SK-N-SH treated with all-trans-retinoic acid at 6 μM for 48 hours (cell line): ENCODE measurements at regions not wholly inside any gene's neighbourhood (a gene's known extent, or its start where the extent isn't known, plus 50 kb on each side); places are given as distances from the start of the nearest gene placed in this dataset.

Experiments used
- ATAC-seq: fragments of 200-7000 bp; cut with Tn5 transposase; 3 replicates; pipeline ENCODE4 v1.9.1; 2020; ENCODE audit warnings: mild to moderate bottlenecking, moderate library complexity
- ARNTL ChIP-seq: fragments of 450-650 bp; formaldehyde crosslinking; IDR thresholded peaks from 2 replicates; pipeline ENCODE4 v1.5.0; 2020; ENCODE audit warnings: low read depth, mild to moderate bottlenecking, moderate library complexity, borderline replicate concordance
- BACH2 ChIP-seq: fragments of 250-450 bp; sonication (Bioruptor Pico); IDR thresholded peaks from 2 replicates; pipeline ENCODE4 v1.9.0; 2021; ENCODE audit warnings: mild to moderate bottlenecking, borderline replicate concordance
- CSDC2 ChIP-seq: fragments of 250-450 bp; sonication (Bioruptor Pico); IDR thresholded peaks from 2 replicates; pipeline ENCODE4 v1.5.0; 2020; ENCODE audit warnings: mild to moderate bottlenecking, moderate library complexity
- ESRRG ChIP-seq: fragments of 250-450 bp; sonication (Bioruptor Pico); IDR thresholded peaks from 2 replicates; pipeline ENCODE4 v1.6.1; 2021; ENCODE audit warnings: mild to moderate bottlenecking
- ISL1 ChIP-seq: fragments of 250-450 bp; sonication (Bioruptor Pico); IDR thresholded peaks from 2 replicates; pipeline ENCODE4 v2.1.2; 2022; ENCODE audit warnings: mild to moderate bottlenecking, moderate library complexity
- OSR1 ChIP-seq: fragments of 250-450 bp; sonication (Bioruptor Pico); IDR thresholded peaks from 2 replicates; pipeline ENCODE4 v1.8.0; 2022; ENCODE audit warnings: moderate library complexity, mild to moderate bottlenecking, inconsistent platforms
- PPARA ChIP-seq: fragments of 250-450 bp; sonication (Bioruptor Pico); IDR thresholded peaks from 2 replicates; pipeline ENCODE4 v1.5.0; 2020; ENCODE audit warnings: mild to moderate bottlenecking, borderline replicate concordance
- SNAI2 ChIP-seq: fragments of 250-450 bp; sonication (Bioruptor Pico); IDR thresholded peaks from 2 replicates; pipeline ENCODE4 v1.5.0; 2020; ENCODE audit warnings: mild to moderate bottlenecking, moderate library complexity
- TCF4 ChIP-seq: fragments of 250-450 bp; sonication (Bioruptor Pico); IDR thresholded peaks from 2 replicates; pipeline ENCODE4 v1.8.0; 2021; ENCODE audit warnings: mild to moderate bottlenecking, moderate library complexity, borderline replicate concordance
- TOX ChIP-seq: fragments of 250-450 bp; sonication (Bioruptor Pico); IDR thresholded peaks from 2 replicates; pipeline ENCODE4 v1.8.0; 2021; ENCODE audit warnings: mild to moderate bottlenecking, moderate library complexity, borderline replicate concordance
- ZC3H10 ChIP-seq: fragments of 250-450 bp; sonication (Bioruptor Pico); IDR thresholded peaks from 2 replicates; pipeline ENCODE4 v1.5.1; 2021; ENCODE audit warnings: mild to moderate bottlenecking, moderate library complexity
- ZFP3 ChIP-seq: fragments of 250-450 bp; sonication (Bioruptor Pico); IDR thresholded peaks from 2 replicates; pipeline ENCODE4 v1.5.0; 2020; ENCODE audit warnings: mild to moderate bottlenecking, moderate library complexity
- ZFP30 ChIP-seq: fragments of 450-650 bp; formaldehyde crosslinking; IDR thresholded peaks from 2 replicates; pipeline ENCODE4 v1.5.0; 2022; ENCODE audit warnings: mild to moderate bottlenecking, moderate library complexity
- ZNF565 ChIP-seq: fragments of 450-650 bp; formaldehyde crosslinking; conservative IDR thresholded peaks from 2 replicates; pipeline ENCODE4 v1.5.0; 2020; ENCODE audit warnings: low read depth, mild to moderate bottlenecking, moderate library complexity
- ZNF70 ChIP-seq: fragments of 450-650 bp; formaldehyde crosslinking; IDR thresholded peaks from 2 replicates; pipeline ENCODE4 v1.5.0; 2020; ENCODE audit warnings: mild to moderate bottlenecking, moderate library complexity
- ZNF8 ChIP-seq: fragments of 450-650 bp; formaldehyde crosslinking; IDR thresholded peaks from 2 replicates; pipeline ENCODE4 v1.5.0; 2020; ENCODE audit warnings: mild to moderate bottlenecking, moderate library complexity
- TF ChIP-seq, protein P1 (sequence below): fragments of 250-450 bp; sonication (Bioruptor Pico); IDR thresholded peaks from 2 replicates; pipeline ENCODE4 v1.8.0; 2020; ENCODE audit warnings: mild to moderate bottlenecking, moderate library complexity, borderline replicate concordance
- TF ChIP-seq, protein P2 (sequence below): fragments of 250-450 bp; sonication (Bioruptor Pico); IDR thresholded peaks from 2 replicates; pipeline ENCODE4 v1.5.0; 2020; ENCODE audit warnings: mild to moderate bottlenecking, moderate library complexity
- TF ChIP-seq, protein P3 (sequence below): fragments of 250-450 bp; sonication (Bioruptor Pico); IDR thresholded peaks from 2 replicates; pipeline ENCODE4 v1.5.1; 2021; ENCODE audit warnings: mild to moderate bottlenecking, moderate library complexity

DNA sequence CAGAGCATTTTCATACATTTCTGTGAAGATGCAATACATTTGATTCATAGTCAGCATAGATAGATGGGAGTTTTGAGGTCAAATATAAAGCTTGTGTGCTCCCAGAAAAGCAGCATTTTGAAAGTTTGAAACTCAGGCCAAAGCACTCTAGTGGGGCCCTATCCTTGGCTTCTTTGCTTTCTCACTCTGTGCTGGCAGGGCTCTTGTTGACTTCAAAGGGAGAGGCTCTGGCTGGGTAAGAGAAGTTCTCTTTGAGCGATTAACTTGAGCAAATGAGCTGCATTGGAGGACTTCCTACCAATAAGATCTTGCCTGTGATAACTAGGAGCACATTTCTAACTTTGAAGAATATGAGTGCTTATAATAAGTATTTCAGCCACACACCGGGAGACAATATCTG lies 214.0 kb upstream of the RARB start:
- no peak for TF ChIP-seq CSDC2 (CRISPR knock-in tag)
- TF ChIP-seq, protein P1, sequence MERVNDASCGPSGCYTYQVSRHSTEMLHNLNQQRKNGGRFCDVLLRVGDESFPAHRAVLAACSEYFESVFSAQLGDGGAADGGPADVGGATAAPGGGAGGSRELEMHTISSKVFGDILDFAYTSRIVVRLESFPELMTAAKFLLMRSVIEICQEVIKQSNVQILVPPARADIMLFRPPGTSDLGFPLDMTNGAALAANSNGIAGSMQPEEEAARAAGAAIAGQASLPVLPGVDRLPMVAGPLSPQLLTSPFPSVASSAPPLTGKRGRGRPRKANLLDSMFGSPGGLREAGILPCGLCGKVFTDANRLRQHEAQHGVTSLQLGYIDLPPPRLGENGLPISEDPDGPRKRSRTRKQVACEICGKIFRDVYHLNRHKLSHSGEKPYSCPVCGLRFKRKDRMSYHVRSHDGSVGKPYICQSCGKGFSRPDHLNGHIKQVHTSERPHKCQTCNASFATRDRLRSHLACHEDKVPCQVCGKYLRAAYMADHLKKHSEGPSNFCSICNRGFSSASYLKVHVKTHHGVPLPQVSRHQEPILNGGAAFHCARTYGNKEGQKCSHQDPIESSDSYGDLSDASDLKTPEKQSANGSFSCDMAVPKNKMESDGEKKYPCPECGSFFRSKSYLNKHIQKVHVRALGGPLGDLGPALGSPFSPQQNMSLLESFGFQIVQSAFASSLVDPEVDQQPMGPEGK (CRISPR knock-in tag), result no peak
- TF ChIP-seq, protein P2, sequence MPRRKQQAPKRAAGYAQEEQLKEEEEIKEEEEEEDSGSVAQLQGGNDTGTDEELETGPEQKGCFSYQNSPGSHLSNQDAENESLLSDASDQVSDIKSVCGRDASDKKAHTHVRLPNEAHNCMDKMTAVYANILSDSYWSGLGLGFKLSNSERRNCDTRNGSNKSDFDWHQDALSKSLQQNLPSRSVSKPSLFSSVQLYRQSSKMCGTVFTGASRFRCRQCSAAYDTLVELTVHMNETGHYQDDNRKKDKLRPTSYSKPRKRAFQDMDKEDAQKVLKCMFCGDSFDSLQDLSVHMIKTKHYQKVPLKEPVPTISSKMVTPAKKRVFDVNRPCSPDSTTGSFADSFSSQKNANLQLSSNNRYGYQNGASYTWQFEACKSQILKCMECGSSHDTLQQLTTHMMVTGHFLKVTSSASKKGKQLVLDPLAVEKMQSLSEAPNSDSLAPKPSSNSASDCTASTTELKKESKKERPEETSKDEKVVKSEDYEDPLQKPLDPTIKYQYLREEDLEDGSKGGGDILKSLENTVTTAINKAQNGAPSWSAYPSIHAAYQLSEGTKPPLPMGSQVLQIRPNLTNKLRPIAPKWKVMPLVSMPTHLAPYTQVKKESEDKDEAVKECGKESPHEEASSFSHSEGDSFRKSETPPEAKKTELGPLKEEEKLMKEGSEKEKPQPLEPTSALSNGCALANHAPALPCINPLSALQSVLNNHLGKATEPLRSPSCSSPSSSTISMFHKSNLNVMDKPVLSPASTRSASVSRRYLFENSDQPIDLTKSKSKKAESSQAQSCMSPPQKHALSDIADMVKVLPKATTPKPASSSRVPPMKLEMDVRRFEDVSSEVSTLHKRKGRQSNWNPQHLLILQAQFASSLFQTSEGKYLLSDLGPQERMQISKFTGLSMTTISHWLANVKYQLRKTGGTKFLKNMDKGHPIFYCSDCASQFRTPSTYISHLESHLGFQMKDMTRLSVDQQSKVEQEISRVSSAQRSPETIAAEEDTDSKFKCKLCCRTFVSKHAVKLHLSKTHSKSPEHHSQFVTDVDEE (CRISPR knock-in tag), result no peak
- no peak for TF ChIP-seq SNAI2 (CRISPR knock-in tag)
- no peak for TF ChIP-seq BACH2
- TF ChIP-seq, protein P3, sequence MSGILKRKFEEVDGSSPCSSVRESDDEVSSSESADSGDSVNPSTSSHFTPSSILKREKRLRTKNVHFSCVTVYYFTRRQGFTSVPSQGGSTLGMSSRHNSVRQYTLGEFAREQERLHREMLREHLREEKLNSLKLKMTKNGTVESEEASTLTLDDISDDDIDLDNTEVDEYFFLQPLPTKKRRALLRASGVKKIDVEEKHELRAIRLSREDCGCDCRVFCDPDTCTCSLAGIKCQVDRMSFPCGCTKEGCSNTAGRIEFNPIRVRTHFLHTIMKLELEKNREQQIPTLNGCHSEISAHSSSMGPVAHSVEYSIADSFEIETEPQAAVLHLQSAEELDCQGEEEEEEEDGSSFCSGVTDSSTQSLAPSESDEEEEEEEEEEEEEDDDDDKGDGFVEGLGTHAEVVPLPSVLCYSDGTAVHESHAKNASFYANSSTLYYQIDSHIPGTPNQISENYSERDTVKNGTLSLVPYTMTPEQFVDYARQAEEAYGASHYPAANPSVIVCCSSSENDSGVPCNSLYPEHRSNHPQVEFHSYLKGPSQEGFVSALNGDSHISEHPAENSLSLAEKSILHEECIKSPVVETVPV (CRISPR knock-in tag), result no peak
- TF ChIP-seq ARNTL (CRISPR knock-in tag), result no peak
- TF ChIP-seq ZNF565 (CRISPR knock-in tag), result no peak
- TF ChIP-seq TOX, result no peak
- TF ChIP-seq ZFP3 (CRISPR knock-in tag), result no peak
- no peak for TF ChIP-seq ZNF8 (CRISPR knock-in tag)
- TF ChIP-seq ZNF70, result no peak
- TF ChIP-seq PPARA, result no peak
- TF ChIP-seq ESRRG (CRISPR knock-in tag), result no peak
- TF ChIP-seq, all 23 proteins: peak for 0
- ATAC-seq, result no peak

DNA sequence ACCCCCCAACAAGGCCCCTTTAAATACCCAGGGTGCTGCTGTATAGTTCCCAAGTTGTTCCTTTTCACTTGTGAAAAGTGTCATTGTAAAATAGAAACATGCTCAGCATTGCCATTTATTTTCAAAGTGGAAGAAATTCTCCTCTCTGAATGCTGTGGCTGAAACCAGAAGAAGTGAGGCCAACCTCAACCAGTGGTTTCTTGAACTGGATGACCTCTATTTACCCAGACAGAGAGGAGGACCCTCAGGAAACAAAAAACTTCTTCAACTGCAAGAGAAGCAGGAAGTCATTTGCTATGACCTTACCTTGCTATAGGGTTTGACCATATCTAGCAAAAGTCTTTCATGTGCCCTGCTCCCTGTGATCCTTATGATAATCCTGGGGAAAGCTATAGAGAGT lies 209.7 kb upstream of the RARB start:
- no peak for ATAC-seq
- TF ChIP-seq PPARA (no peak), CSDC2 (CRISPR knock-in tag) (no peak), ZNF70 (no peak)
- TF ChIP-seq, protein P2 (CRISPR knock-in tag), result no peak

DNA sequence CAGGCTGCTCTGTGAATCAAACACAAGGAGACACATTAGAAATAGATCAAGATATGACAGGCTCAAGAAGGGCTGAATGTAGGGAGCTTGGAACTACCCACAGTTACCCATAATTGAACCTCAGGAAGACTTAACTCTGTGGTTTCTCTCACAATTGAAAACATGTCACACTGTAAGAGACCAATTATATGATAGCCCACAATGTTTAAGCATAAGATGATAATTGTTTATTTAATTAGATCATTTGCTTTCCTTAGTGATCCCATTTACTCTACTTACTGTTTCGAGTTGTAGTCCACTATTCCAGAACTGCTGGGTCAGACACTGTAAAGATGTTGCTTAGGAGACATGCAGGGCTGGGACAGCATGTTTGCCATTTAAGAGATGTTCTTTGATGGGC lies 201.3 kb upstream of the RARB start:
- ATAC-seq, result no peak
- TF ChIP-seq PPARA, result no peak
- TF ChIP-seq ARNTL (CRISPR knock-in tag), result no peak
- no peak for TF ChIP-seq TCF4
- no peak for TF ChIP-seq OSR1 (CRISPR knock-in tag)
- TF ChIP-seq ZNF70, result no peak
- no peak for TF ChIP-seq BACH2
- TF ChIP-seq, protein P1 (CRISPR knock-in tag), result no peak
- no peak for TF ChIP-seq ISL1 (CRISPR knock-in tag)
- TF ChIP-seq ZFP3 (CRISPR knock-in tag), result no peak
- TF ChIP-seq, protein P3 (CRISPR knock-in tag), result no peak
- TF ChIP-seq CSDC2 (CRISPR knock-in tag), result no peak
- TF ChIP-seq ZC3H10, result no peak
- no peak for TF ChIP-seq ZNF565 (CRISPR knock-in tag)
- no peak for TF ChIP-seq ZFP30
- no peak for TF ChIP-seq ZNF8 (CRISPR knock-in tag)
